ENCODE measurements at regions not wholly inside any gene's neighbourhood (a gene's known extent, or its start where the extent isn't known, plus 50 kb on each side); places are given as distances from the start of the nearest gene placed in this dataset.
"Not testable (repeated sequence)": the region's sequence is repeated elsewhere in the genome, so short reads cannot be mapped to it uniquely, and the experiment has no call there.

DNA sequence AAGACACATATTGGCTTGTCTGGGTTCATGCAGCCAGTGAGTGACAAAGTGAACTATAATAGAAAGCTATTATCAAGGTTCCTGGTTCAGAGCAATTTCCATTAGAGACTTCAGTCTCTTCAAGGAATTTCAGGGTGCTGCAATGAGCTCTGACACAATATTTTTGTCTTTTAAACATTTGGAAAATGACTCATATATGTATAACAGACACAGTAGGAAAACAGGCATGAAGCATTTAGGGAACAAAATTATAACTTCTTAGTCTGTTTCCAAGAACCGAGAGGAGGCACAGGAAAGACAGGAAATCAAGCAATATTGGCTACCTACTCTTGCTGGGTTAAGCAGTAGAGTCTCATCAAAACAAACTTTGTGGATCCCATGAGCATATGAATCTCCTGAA, 170.4 kb downstream of the PTPRC start:
- no peak for DNase-seq

DNA sequence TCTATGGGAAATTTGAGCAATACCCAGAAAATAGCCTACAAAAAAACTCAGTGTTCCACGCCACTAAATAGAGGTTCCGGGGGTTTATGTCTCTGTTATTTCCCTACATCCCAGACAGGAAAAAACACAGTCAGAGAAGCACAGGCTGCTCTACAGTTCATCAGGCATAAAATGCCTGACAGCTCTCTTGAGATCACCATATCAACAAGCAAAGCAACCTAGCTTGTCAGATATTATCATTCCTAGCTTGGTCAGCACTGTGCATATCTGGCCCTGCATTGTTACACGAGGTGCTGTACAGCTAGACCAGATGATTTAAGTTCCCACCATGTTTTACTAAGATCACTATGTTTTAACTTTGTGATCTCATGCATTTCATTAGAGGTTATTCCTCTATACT, 172.6 kb downstream of the PTPRC start:
- DNase-seq = no peak

DNA sequence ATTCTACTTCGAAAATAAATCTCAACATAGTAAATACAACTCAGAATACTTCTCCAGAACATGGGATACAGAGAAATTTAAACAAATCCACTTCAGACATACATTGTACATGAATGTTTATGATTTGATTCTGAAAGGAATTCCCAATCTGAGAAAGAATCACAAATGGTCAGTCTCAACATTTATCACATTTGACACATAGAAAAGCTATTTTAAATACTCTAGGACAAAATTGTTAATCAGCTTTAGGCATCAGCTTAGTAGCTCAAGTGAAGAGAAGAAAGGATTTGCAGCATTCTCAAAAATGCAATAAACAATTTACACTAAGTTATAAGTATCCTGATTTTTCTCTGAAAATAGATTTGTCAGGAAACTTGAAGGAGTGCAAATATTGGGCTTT, 184.8 kb downstream of the PTPRC start:
- no peak for DNase-seq

DNA sequence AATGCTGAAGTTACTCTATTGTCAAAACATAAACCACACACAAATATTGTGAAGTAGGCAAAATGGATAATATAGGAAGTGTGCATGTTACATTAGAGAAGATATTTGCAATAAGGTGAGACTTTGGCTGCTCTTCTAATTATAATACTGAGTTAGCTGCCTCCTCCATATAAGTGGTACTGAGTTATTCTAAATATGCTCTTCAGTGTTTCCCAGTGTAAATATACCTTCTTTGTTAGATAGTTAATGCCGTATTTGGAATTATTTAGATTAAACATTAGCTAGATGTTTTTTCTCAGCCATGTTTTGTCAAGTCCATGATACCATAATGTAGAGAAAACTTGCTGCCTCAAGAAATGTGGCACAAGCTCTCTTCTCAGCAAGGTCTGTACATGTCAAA, 186.4 kb downstream of the PTPRC start:
- no peak for DNase-seq

DNA sequence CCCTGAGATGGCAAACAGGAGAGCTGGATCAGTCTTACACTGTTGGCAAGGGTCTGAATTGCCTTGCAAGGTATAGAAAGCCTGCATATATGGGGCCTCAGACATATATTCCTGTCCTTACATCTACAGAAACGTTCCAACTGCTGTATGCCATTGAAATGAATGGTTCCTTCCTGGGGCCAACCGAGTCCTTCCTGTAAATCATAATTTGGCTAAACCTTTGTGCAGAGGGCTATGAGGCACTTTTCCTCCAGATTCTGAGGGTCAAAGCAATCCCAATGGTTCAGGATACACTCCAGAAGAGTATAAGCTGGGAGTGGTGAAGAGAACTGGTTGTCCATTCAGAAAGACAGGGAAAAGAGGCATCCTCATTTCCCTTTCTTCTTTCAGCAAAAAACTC, 190.5 kb downstream of the PTPRC start:
- DNase-seq = no peak

DNA sequence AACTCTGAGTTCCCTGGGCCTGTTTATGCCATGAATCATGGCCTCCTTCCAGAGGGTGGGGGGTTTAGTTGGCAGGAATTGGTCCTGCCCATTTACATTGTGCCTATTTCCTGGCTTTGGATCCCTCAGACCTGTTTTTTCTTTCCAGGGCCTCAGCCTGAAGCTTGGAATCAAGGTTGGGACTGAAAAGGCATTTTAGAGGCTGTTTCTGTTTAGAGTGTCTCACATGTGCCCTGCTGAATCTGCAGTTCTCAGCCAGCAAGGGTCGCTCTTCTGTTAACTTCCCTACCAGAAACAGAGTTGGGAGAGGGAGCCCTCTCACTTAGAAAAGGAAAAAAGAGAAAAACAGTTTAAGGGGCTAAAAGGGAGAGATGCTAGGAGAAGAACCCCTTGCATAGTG, 191.1 kb downstream of the PTPRC start:
- no peak for DNase-seq

DNA sequence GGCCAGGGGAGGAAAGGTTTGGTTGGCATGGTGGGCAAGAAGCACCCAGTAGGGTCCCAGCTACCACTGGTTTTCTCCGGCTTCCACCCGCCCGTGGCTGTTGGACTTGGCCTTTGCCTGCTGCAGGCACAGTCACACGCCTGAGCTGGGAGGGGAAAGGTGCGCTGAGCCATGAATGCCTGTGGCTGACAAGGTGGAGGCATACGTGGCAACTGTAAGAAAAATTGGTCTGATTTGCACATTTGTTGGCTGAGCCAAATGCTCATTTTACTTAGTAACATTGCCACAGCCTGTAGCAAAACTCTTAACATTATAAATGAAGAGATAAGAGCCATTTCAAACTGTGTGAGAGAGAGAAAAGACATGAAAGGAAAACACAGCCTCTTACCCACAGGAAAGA, 191.6 kb downstream of the PTPRC start:
- no peak for DNase-seq

DNA sequence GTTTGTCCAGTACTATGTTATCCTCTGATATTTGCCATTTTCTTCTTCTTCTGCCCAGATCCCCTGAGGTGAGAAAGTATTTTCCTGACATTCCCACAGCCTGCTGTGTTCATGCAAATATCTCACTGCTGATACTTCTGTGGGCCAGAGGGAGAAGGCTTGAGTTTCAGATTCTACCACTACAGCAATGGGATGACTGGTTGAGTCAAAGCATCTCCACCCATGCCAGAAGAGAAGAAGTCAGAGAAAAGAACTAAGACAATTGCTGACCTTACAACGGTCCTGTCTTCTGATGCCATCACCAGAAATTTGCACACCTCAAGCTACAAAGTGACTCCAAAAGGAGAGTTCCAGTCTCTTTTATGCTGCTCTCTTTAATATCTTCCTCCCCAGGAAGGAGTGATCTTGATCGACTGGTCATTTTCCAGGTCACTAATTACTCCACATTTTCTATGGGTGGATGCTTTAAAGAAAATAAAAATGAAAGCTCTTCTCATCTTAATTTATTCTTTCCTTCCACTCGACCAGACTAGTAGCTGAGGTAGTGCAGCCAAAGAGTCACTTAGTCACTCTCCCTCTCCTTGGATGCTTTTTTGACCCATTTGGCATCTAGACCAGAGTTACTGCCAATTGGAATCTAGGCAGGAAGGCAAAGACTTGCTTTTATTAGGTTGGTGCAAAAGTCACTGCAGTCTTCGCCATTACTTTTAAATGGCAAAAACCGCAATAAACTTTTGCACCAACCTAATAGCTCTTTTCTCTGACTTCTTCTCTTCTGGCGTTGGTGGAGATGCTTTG, 195.1 kb downstream of the PTPRC start:
- DNase-seq = no peak

DNA sequence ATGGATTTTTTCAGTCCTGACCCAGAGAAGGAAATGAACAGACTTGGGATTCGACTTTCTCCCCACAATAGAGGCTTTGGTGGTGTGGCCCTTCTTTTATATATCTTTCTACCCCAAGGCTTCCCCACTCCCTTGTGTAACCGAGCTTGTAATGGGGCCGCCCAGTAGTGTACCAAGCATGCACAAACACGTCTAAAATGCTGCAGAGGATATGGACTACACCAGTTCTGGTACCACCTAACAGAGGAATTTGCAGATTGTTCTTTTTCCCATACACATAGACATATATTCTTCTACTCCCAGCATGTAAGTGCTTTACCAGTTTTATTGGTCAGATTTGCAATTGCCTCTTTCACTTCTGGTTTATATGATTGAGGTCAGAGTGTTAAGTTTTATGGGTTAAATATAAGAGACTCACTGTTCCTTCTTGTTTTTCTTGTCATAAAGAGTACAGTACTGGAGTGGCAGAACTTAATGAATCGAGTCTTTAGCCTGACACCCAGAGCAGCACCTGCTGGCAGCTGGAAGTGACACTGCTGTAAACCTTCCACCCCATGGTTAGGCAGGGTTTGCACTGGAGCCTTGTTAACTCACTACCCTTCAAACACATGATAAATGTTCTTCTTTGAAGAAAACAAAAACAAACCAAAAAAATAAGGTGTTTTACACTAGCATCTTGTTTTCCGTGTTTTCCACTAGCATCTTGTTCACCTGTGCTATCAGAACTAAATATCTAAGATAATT, 198.6 kb downstream of the PTPRC start:
- no peak for DNase-seq

DNA sequence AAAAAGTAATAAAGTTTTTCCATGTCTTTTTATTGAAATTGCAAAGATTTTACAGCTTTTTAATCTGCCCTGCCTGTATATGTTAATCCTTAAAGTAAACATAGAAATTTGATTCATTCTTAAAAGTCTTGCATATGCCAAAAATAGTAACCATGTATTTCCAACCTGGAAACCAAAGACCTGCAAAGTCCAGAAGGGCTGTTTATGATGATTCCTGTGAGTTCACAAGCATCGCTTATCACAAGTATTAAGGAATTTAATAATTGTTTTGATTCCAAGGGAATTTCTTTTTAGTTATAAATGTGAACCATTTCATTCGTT, 199.1 kb downstream of the PTPRC start:
- no peak for DNase-seq

DNA sequence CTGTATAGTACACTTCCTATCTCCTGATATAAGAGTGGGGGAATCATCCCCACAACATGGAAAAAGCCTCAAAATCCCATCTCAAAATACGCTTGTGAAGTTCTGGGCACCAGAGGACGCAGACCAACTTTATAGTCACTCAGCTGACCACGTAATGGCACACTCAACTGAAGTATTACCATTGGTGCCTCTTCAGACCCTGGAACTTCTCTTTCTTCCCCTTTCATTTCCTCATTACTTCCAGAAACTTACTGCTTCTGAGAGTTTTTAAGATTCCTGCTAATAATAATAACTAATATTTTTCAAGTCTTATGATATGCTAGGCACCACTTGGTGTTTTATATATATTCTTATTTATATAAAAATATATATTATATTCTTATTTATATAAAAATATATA, 202.6 kb downstream of the PTPRC start:
- no peak for DNase-seq

DNA sequence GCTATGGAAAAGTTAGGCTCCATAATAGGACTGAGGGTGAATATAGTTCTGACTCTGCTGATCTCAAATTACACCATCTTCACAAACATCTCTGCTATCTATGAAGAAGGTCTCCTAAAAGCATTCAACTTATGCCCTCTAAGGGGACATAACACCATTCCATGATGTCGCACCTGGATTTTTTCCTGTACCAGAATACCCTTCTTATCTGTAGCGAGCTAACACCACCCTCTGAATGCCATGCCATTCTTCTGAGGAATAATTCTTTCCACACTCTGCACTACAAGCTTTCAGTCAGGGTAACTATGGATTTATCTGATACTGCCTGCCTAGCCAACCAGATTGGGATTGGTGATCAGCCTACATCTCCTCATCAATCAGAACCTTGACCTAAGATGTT, 203.8 kb downstream of the PTPRC start:
- DNase-seq = no peak

DNA sequence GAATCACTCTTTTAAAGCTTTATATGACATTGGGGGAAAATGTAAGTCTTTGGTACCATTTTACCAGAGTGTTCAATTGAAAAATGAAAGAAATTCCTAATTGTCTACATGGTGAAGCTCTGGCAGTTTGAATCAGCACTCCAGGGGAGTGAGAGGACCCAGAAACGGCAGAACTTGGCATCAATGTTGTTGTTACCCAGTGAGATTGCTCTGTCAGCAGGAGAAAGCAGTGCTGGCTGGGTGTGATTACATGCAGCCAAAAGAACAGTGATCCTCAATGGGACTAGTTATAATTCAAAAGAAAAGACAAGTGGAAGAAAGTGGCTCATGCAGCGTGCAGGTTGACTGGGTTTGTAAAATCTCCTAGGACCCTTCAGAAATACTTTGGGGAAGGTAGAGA, 206.4 kb downstream of the PTPRC start:
- no peak for DNase-seq

DNA sequence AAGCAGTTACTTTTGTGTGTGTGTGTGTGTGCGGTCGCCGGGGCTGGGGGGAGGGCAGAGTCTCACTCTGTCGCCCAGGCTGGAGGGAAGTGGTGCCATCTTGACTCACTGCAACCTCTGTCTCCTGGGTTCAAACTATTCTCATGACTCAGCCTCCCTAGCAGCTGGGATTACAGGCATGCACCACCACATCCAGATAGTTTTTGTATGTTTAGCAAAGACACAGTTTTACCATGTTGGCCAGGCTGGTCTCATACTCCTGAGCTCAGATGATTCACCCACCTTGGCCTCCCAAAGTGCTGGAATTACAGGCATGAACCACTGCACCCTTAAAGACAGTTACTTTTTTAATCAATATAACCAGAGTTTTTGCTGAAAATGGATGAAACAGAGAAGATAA, 207.0 kb downstream of the PTPRC start:
- no peak for DNase-seq

DNA sequence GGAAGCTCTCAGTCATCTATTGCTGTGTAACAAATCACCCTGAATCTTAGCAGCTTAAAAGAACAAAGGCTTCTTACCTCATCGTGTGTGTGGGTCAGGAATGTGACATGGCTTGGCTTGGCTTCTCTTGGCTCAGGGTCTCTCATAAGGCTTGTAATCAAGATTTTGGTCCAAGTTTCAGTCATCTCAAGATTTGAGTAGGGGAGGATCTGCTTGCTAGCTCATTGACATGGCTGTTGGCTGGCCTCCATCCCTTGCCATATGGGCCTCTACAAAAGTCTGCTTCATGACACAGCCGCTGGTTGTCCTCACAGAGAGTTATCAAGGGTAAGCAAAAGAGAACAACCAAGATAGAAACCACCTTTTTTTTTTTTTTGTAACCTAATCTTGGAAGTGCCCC, 207.7 kb downstream of the PTPRC start:
- DNase-seq = no peak

DNA sequence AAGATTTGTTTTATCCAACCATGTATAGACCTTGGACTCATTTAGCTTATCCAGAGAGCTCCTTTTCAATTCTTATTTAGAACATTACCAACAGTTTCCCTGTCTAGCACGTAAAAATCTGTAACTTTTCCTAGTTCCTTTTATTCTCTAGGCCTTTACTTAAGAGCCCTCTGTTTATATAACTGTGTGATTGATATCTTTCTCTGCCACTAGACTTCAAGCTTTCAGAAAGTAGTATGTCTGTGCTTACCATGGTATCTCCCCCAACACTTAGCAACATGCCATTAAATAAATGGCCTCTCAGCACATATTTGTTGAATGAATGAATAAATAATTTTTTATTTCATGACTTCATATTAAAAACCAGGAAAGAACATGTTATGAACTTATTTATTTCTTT, 209.4 kb downstream of the PTPRC start:
- no peak for DNase-seq

DNA sequence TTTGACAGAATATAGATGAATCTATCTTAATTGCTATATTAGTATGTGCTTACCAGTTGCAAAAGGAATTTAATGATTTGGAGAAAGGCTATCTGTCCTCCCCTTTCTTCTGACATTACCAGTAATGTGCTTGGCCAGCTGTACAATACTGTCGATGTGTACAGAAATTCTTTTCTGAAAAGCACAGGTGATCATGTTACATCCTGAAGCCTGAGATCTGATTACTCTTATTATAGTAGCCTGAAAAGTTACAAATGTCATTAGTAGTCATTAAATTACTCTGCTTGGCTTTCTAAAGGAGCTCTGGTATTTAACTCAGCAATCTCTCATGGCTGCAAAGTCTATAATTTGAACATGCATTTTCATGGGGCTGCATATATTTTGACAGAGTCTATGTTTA, 209.8 kb downstream of the PTPRC start:
- DNase-seq = no peak

DNA sequence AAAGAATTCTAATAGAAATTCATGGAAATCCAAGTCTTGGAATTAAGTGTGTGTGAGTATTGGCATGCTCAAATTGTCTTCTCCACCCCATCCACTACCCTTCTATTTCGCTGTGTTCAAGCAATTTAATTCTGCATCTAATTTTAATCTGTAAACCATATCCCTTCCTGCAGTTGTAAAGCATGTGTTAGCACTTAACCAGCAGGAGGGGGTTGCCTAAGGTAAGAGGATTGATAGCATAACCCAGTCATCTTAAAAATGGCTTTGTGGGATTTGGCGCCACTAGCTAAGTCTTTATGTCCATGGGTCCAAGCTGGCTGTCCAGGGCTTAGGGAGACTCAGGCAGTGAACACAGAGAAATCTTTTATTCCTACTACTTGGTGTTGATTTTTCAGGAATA, 210.3 kb downstream of the PTPRC start:
- no peak for DNase-seq

DNA sequence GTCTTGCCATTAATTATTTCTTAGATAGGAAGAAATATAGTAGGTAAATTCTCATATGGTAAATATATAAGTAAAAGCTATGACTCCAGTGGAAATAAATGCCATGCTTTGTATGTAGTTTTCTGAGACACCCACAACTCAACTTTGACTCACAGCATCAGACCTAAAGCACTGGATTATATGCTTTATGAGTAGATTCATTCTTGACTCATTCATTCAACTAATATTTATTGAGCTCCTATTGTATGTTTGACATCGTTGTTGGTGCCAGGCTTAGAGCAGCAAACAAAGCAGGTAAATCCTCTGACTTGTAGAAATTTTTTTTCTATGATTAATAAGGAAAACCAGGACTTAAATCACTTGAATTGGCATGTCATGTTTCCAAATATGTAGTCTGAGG, 211.4 kb downstream of the PTPRC start:
- DNase-seq = no peak

DNA sequence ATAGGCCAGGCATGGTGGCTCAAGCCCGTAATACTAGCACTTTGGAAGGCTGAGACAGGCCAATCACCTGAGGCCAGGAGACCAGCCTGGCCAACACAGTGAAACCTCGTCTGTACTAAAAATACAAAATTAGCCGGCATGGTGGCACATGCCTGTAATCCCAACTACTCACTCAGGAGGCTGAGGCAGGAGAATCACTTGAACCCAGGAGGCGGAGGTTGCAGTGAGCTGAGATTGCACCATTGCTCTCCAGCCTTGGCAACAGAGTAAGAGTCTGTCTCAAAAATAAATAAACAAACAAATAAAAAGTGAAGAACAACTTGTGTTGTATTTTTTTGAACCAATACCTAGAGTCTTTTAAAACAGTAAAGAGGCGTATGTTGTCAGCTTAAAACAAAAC, 212.1 kb downstream of the PTPRC start:
- not testable (repeated sequence) for DNase-seq

DNA sequence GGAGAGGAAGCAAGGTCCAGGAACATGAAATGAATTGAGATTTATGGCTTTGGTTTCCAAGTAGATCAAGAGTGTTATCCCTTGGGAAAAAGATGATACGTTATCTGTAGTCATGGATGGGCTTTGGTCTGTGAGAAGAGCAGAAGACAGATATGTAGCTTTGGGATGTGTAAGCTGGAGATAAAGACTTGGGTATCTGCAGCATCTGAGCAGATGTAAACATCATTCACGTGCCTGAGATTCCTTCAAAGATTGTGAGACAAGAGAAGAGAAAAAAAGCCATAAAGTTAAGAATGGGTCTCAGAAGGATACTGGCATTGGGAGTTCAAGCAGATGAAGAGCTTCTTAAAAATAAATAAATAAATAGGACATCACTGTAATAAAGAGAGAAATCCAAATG, 217.8 kb downstream of the PTPRC start:
- no peak for DNase-seq

DNA sequence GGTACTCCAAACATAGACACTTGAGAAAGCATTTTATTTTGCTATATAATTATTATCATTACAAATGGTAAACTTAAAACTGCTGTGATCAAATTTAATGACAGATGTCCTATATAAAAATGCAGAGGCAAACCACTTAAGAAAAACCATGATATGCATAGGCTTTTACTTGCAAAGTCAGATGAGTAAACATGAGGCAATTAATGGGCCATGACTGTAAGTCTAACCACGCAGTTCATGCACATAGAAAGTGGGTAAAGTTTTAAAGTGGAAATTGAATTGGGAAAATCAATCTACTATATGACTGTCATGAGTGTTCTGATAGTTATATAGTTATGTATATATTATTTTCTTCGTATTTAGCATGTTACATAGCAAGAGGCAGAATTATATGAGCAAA, 219.2 kb downstream of the PTPRC start:
- DNase-seq = no peak

DNA sequence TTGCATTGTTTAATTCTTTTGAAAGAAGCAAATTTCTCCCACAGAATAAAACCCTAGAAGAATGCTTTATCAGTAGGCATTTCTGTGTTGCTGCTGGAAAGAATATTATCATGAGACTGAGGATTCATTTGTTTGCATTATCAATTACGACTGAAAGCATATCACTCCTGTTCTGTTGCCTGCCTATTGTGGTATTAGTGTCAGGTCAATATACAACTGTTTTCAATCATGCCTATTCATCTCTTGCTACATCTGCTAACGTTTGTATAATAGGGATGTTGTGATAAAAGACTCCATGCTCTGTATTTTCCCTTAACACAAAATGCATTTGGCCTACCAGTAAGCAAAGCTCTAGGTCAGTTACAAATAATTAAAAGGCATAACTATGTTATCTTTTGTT, 221.5 kb downstream of the PTPRC start:
- DNase-seq = peak; percentile 48

DNA sequence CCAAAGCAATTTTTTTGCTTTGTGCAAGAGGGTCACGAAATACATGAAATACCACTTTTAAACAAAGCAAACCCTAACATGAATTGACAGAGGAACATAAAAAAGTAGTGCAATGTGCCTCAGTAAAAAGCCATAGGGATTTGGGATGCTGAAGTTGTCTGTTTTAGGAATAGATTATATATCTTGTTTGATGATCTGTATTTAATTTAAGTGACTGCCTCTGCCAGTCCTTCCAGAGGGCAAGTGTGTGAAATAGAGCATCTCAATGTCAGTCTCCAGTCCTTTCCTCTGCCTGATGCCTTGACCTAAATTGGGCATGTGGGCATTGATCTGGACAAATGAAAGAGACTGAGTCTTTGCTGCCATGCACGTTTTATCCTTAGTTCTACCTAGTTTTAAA, 222.8 kb downstream of the PTPRC start:
- DNase-seq = no peak

DNA sequence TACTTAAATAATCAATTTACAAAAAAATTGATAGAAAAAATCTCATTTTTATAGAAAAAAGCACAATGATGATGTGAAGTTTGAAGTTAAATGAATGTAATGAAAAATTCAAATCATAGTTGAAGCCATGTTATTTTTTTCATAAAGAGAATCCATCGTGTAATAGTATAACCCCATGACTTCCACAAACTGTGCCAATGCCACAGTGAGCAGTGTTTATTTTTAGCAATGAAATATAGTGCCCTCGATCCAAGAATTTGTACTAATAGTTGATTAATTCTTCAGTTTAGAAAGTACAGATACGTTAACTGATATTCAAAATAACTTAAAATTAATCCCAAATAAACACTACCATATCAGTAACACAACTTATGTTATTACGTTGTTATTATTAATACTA, 225.9 kb downstream of the PTPRC start:
- no peak for DNase-seq

Measured in DMS153 (cell line).